GM12878 (cell line): ENCODE measurements at regions not wholly inside any gene's neighbourhood (a gene's known extent, or its start where the extent isn't known, plus 50 kb on each side); places are given as distances from the start of the nearest gene placed in this dataset.

ENCODE experiments used
- ATAC-seq: fragments of 200-7000 bp; cut with Tn5 transposase; 3 replicates; pipeline ENCODE4 v1.9.1; 2020; ENCODE audit warnings: mild to moderate bottlenecking, moderate library complexity
- BruUV-seq: library from RNA; stranded (reverse); fragments of 400-500 nt; replicated peaks from 2 replicates; lab custom pipeline; 2021; lab: Mats Ljungman, UMichigan
- CTCF ChIA-PET: fragments of 300-600 bp; sonication (Branson Sonifier 250); formaldehyde crosslinking; extraction: SDS; loops from one replicate; lab custom pipeline; 2021; ENCODE audit warnings: inconsistent platforms; lab: Yijun Ruan, JAX
- POLR2A ChIA-PET: fragments of 350-600 bp; formaldehyde crosslinking; extraction: SDS; loops from one replicate; lab custom pipeline; 2021; ENCODE audit warnings: inconsistent platforms; lab: Charles Lee
- RAD21 ChIA-PET: fragments of 300-600 bp; sonication (Branson Sonifier 250); formaldehyde crosslinking; loops from one replicate; lab custom pipeline; 2023; ENCODE audit warnings: antibody characterized with exemption; ENCODE audit not compliant: unreplicated experiment; lab: Charles Lee
- SMC1A ChIA-PET: fragments of 300-600 bp; sonication (Branson Sonifier 250); formaldehyde crosslinking; loops from one replicate; lab custom pipeline; 2023; ENCODE audit not compliant: unreplicated experiment, uncharacterized antibody; lab: Charles Lee
- DNase-seq: peaks from one replicate; pipeline ENCODE4 v3.0.0-alpha.2; 2011; ENCODE audit warnings: low read depth, low spot score
- FAIRE-seq: peaks from 3 replicates; lab custom pipeline; 2011; peaks lifted over from hg19 to GRCh38; lab: Jason Lieb, UNC
- H2AFZ ChIP-seq: 2 replicates; pipeline ENCODE4 v1.6.0; 2011; ENCODE audit warnings: low read depth, low read length, control low read depth; ENCODE audit not compliant: control insufficient read depth
- H3K27ac ChIP-seq: 2 replicates; pipeline ENCODE4 v1.5.1; 2011; ENCODE audit warnings: control low read depth; ENCODE audit not compliant: control insufficient read depth, insufficient read depth
- H3K27me3 ChIP-seq, 2 experiments: replicated peaks in 1 of 2; 2 replicates each; pipeline versions ENCODE4 v1.6.0 to v1.6.1; 2011; ENCODE audit warnings: low read length in 1 of 2; ENCODE audit not compliant: control insufficient read depth in 2 of 2, insufficient read depth in 2 of 2
- H3K36me3 ChIP-seq, 2 experiments: 2 replicates each; pipeline ENCODE4 v1.5.1; 2011; ENCODE audit warnings: low read length in 1 of 2; ENCODE audit not compliant: control insufficient read depth in 2 of 2, insufficient read depth in 2 of 2
- H3K4me1 ChIP-seq: 2 replicates; pipeline ENCODE4 v1.6.1; 2011; ENCODE audit warnings: mild to moderate bottlenecking, low read length, moderate library complexity, mixed read lengths; ENCODE audit not compliant: control insufficient read depth, insufficient read depth
- H3K4me2 ChIP-seq: 2 replicates; pipeline ENCODE4 v1.6.0; 2011; ENCODE audit warnings: control low read depth; ENCODE audit not compliant: control insufficient read depth, insufficient read depth
- H3K4me3 ChIP-seq: fragments of 200-600 bp; sonication (generic); 2 replicates; pipeline ENCODE4 v1.5.1; 2016
- H3K79me2 ChIP-seq: 2 replicates; pipeline ENCODE4 v1.6.0; 2011; ENCODE audit warnings: low read length; ENCODE audit not compliant: control insufficient read depth, insufficient read depth
- H3K9ac ChIP-seq: 2 replicates; pipeline ENCODE4 v1.8.0; 2011; ENCODE audit warnings: low read length, control low read depth, mixed read lengths; ENCODE audit not compliant: control insufficient read depth, insufficient read depth
- H3K9me3 ChIP-seq: replicated peaks from 3 replicates; pipeline ENCODE4 v1.5.1; 2011; ENCODE audit warnings: mild to moderate bottlenecking, low read length; ENCODE audit not compliant: control insufficient read depth, insufficient read depth
- H4K20me1 ChIP-seq: 2 replicates; pipeline ENCODE4 v1.6.0; 2011; ENCODE audit not compliant: control insufficient read depth, insufficient read depth
- ASH2L ChIP-seq: fragments of 300-600, 200-600 bp; sonication (generic); IDR thresholded peaks from 2 replicates; pipeline ENCODE4 v1.6.1; 2017; ENCODE audit warnings: low read depth, mild to moderate bottlenecking, borderline replicate concordance
- CUX1 ChIP-seq: IDR thresholded peaks from 2 replicates; pipeline ENCODE4 v1.6.1; 2012; ENCODE audit warnings: improper control_type of control experiment, low read depth, low read length; ENCODE audit not compliant: insufficient replicate concordance
- E2F4 ChIP-seq: IDR thresholded peaks from 2 replicates; pipeline ENCODE4 v1.6.1; 2012; ENCODE audit warnings: low read depth, low read length, improper control_type of control experiment
- IRF5 ChIP-seq: fragments of 450-650 bp; IDR thresholded peaks from 2 replicates; pipeline ENCODE4 v1.6.1; 2017; ENCODE audit warnings: borderline replicate concordance
- LARP7 ChIP-seq: fragments of 450-650 bp; IDR thresholded peaks from 2 replicates; pipeline ENCODE4 v1.6.1; 2017; ENCODE audit warnings: mild to moderate bottlenecking
- MYB ChIP-seq: fragments of 150-350 bp; IDR thresholded peaks from 2 replicates; pipeline ENCODE4 v1.6.1; 2014; ENCODE audit warnings: mild to moderate bottlenecking, low read depth, low read length, borderline replicate concordance
- NFXL1 ChIP-seq: fragments of 450-650 bp; IDR thresholded peaks from 2 replicates; pipeline ENCODE4 v1.6.1; 2017; ENCODE audit warnings: antibody characterized with exemption, mild to moderate bottlenecking, borderline replicate concordance
- RBBP5 ChIP-seq: fragments of 200-600 bp; sonication (generic); conservative IDR thresholded peaks from 2 replicates; pipeline ENCODE4 v1.6.1; 2016
- TCF3 ChIP-seq: IDR thresholded peaks from 2 replicates; pipeline ENCODE4 v1.6.1; 2012; ENCODE audit warnings: low read depth, mild to moderate bottlenecking, low read length, borderline replicate concordance; ENCODE audit not compliant: insufficient read depth
- ZNF207 ChIP-seq: fragments of 450-650 bp; IDR thresholded peaks from 2 replicates; pipeline ENCODE4 v1.6.1; 2014; ENCODE audit warnings: antibody characterized with exemption, mild to moderate bottlenecking, borderline replicate concordance
- whole genome bisulfite sequencing: methylation state at CpG from one replicate; pipeline ENCODE4 v1.1.6; 2016; ENCODE audit warnings: low lambda C conversion rate; ENCODE audit not compliant: insufficient replicate concordance, insufficient coverage; ENCODE audit errors: missing lambda C conversion rate; 5-methylcytosine and 5-hydroxymethylcytosine counted together
- in situ Hi-C: fragments of 300-500 bp; cut with MboI; formaldehyde crosslinking; loops from 9 replicates; pipeline ENCODE4 v1.14.3; 2018; ENCODE audit warnings: mixed read lengths
- intact Hi-C: fragments of 100-400 bp; cut with micrococcal nuclease; formaldehyde crosslinking; loops from one replicate; pipeline ENCODE4 v1.14.2; 2022; ENCODE audit not compliant: unreplicated experiment

GRCh38 chrX:73965833-73966232 lies 113.3 kb upstream of the XIST start:
- Histone ChIP-seq H4K20me1 (no peaks in the 10 kb centered on the region; the same call in 1 of the 2 replicates), H3K4me1 (no peaks in the 10 kb centered on the region), H3K9me3 (no peaks in the 10 kb centered on the region; the same call in 2 of the 3 replicates), H3K9ac (no peak overlapping the region), H3K79me2 (peaks cover 13% of the 10 kb centered on the region), H3K4me2 (no peak overlapping the region), H3K4me3 (no peak overlapping the region), H2AFZ (no peak overlapping the region), H3K27ac (no peak overlapping the region), H3K27me3 (no peaks in the 10 kb centered on the region), H3K36me3 (peaks cover 4 to 6% of the 10 kb centered on the region in 2 experiments)
- BruUV-seq = no TSS peak
- ChIA-PET POLR2A (no interaction called here), CTCF (no interaction called here), RAD21 (no interaction called here), SMC1A (no interaction called here)
- in situ Hi-C loops (no loop called here), intact Hi-C loops (no loop called here)
- TF ChIP-seq MYB (no peak), TCF3 (no peak), E2F4 (no peak), RBBP5 (no peak), ASH2L (no peak), IRF5 (no peak), NFXL1 (no peak), LARP7 (no peak), ZNF207 (no peak), CUX1 (no peak)
- FAIRE-seq (no peak), ATAC-seq (no peak), DNase-seq (no peak)
- WGBS = 67% methylated on average over 2 of the region's 2 CpGs
